ENCODE measurements at regions not wholly inside any gene's neighbourhood (a gene's known extent, or its start where the extent isn't known, plus 50 kb on each side); places are given as distances from the start of the nearest gene placed in this dataset.

GRCh38 chr9:109861918-109862317 lies 81.9 kb downstream of the PALM2AKAP2 start:
- TF ChIP-seq TAF1 (IDR thresholded peaks at IDR 0.05; ENCODE audit: borderline replicate concordance, low read depth, low read length) = no peak
- TF ChIP-seq HDAC2 (IDR thresholded peaks at IDR 0.05) = no peak
- TF ChIP-seq CTCF (IDR thresholded peaks at IDR 0.05 in 2 of 3, conservative IDR thresholded peaks at IDR 0.05 in 1 of 3; ENCODE audit: control insufficient read depth in 2 of 3, extremely low read depth in 1 of 3, insufficient read depth in 1 of 3, low read depth in 3 of 3, low read length in 3 of 3) = no peak
- TF ChIP-seq EP300 (IDR thresholded peaks at IDR 0.05; ENCODE audit: borderline replicate concordance in 1 of 2, control insufficient read depth in 1 of 2, low read depth in 2 of 2, low read length in 2 of 2) = no peak
- no peak for TF ChIP-seq CHD4 (IDR thresholded peaks at IDR 0.05)
- no peak for TF ChIP-seq JUND (IDR thresholded peaks at IDR 0.05; ENCODE audit: low read depth, low read length)
- TF ChIP-seq POLR2A (IDR thresholded peaks at IDR 0.05; ENCODE audit: low read depth, low read length) = no peak
- no peak for TF ChIP-seq POLR2AphosphoS5 (IDR thresholded peaks at IDR 0.05; ENCODE audit: low read length)
- TF ChIP-seq USF1 (IDR thresholded peaks at IDR 0.05; ENCODE audit: borderline replicate concordance, extremely low read length, insufficient read depth, low read depth, low read length) = no peak
- no peak for TF ChIP-seq GATAD2B (conservative IDR thresholded peaks at IDR 0.05; ENCODE audit: low read depth)
- TF ChIP-seq RCOR1 (conservative IDR thresholded peaks at IDR 0.05; ENCODE audit: low read depth, low read length) = no peak
- no peak for TF ChIP-seq ZBTB40 (IDR thresholded peaks at IDR 0.05; ENCODE audit: borderline replicate concordance)
- no peak for TF ChIP-seq SUZ12 (IDR thresholded peaks at IDR 0.05; ENCODE audit: unreplicated experiment)
- no peak for TF ChIP-seq ZBTB33 (IDR thresholded peaks at IDR 0.05)
